Panc1 (cell line): ENCODE measurements at regions not wholly inside any gene's neighbourhood (a gene's known extent, or its start where the extent isn't known, plus 50 kb on each side); places are given as distances from the start of the nearest gene placed in this dataset.

Experiments used
- ATAC-seq: fragments of 200-7000 bp; cut with Tn5 transposase; 2 replicates; pipeline ENCODE4 v1.9.1; 2020; ENCODE audit warnings: mild to moderate bottlenecking, moderate library complexity
- BruUV-seq: library from RNA; stranded (reverse); fragments of 400-500 nt; replicated peaks from 2 replicates; lab custom pipeline; 2021; lab: Mats Ljungman, UMichigan
- CTCF ChIA-PET: fragments of 300-600 bp; sonication (Branson Sonifier 250); formaldehyde crosslinking; loops from one replicate; lab custom pipeline; 2022; ENCODE audit warnings: antibody characterized with exemption; lab: Charles Lee
- POLR2A ChIA-PET: fragments of 300-600 bp; sonication (Branson Sonifier 250); formaldehyde crosslinking; loops from one replicate; lab custom pipeline; 2022; ENCODE audit warnings: antibody characterized with exemption; lab: Charles Lee
- DNase-seq: peaks from one replicate; pipeline ENCODE4 v3.0.0-alpha.2; 2010; ENCODE audit warnings: low read depth, low spot score
- H3K27ac ChIP-seq: 2 replicates; pipeline ENCODE4 v1.5.1; 2011; ENCODE audit warnings: mild to moderate bottlenecking, low read length, inconsistent platforms
- H3K27me3 ChIP-seq: fragments of 200-500 bp; sonication (Bioruptor generic); 2 replicates; pipeline ENCODE4 v1.6.0; 2014; ENCODE audit warnings: low read length, inconsistent platforms; ENCODE audit not compliant: control insufficient read depth, insufficient read depth
- H3K36me3 ChIP-seq: fragments of 200-500 bp; sonication (Bioruptor generic); 2 replicates; pipeline ENCODE4 v1.5.1; 2014; ENCODE audit warnings: inconsistent platforms, mild to moderate bottlenecking, low read length, moderate library complexity; ENCODE audit not compliant: control insufficient read depth, insufficient read depth
- H3K4me1 ChIP-seq: 2 replicates; pipeline ENCODE4 v1.5.1; 2011; ENCODE audit warnings: inconsistent platforms, mild to moderate bottlenecking, low read length, moderate library complexity; ENCODE audit not compliant: control insufficient read depth, insufficient read depth
- H3K4me3 ChIP-seq, 2 experiments: 2 replicates each; pipeline ENCODE4 v1.5.1; 2011 to 2012; ENCODE audit warnings: low read depth in 2 of 2, low read length in 2 of 2, mild to moderate bottlenecking in 2 of 2, inconsistent platforms in 1 of 2, moderate library complexity in 1 of 2
- H3K9me3 ChIP-seq: fragments of 200-500 bp; sonication (Bioruptor generic); 2 replicates; pipeline ENCODE4 v1.5.1; 2014; ENCODE audit warnings: low read depth, mild to moderate bottlenecking, inconsistent platforms, low read length, moderate library complexity; ENCODE audit not compliant: control insufficient read depth, insufficient read depth
- CTCF ChIP-seq: fragments of 450-650 bp; IDR thresholded peaks from 2 replicates; pipeline ENCODE4 v1.5.1; 2017; ENCODE audit warnings: mild to moderate bottlenecking
- POLR2AphosphoS5 ChIP-seq: IDR thresholded peaks from 2 replicates; pipeline ENCODE4 v1.6.1; 2012; ENCODE audit warnings: mild to moderate bottlenecking, low read depth, low read length, moderate library complexity
- REST ChIP-seq, 2 experiments: IDR thresholded peaks; 2 replicates each; pipeline ENCODE4 v1.6.1; 2011 to 2012; ENCODE audit warnings: low read depth in 2 of 2, control low read depth in 1 of 2, low read length in 1 of 2, mild to moderate bottlenecking in 1 of 2, moderate library complexity in 1 of 2; ENCODE audit not compliant: insufficient read depth in 1 of 2
- SIN3A ChIP-seq: IDR thresholded peaks from 2 replicates; pipeline ENCODE4 v1.6.1; 2012; ENCODE audit warnings: low read depth, mild to moderate bottlenecking, low read length, moderate library complexity, borderline replicate concordance; ENCODE audit not compliant: insufficient read depth
- TCF7L2 ChIP-seq: IDR thresholded peaks from 2 replicates; pipeline ENCODE4 v1.6.1; 2011; ENCODE audit warnings: mild to moderate bottlenecking, low read depth, low read length, inconsistent platforms
- in situ Hi-C: cut with HindIII; loops from 2 replicates; pipeline ENCODE4 v1.10.0; 2016; ENCODE audit warnings: low sequenced_read_pairs, low pct_unique_long_range_greater_than_20kb
- intact Hi-C: fragments of 100-400 bp; cut with micrococcal nuclease; formaldehyde crosslinking; loops from one replicate; pipeline ENCODE4 v1.10.0; 2022; ENCODE audit not compliant: unreplicated experiment

- no TSS peak for BruUV-seq
- no peaks in the 10 kb centered on the region for H3K36me3 ChIP-seq
- ATAC-seq (no peak), DNase-seq (no peak)
- H3K4me3 ChIP-seq, result no peak overlapping the region
- H3K4me1 ChIP-seq, result no peaks in the 10 kb centered on the region
- in situ Hi-C loops (no loop called here), intact Hi-C loops (no loop called here)
- peak overlapping the region; percentile 25; the same call in 1 of the 2 replicates for H3K27ac ChIP-seq
- H3K27me3 ChIP-seq, result no peaks in the 10 kb centered on the region
- CTCF ChIA-PET, result no interaction called here
- TF ChIP-seq POLR2AphosphoS5, result no peak
- TF ChIP-seq REST (IDR thresholded peaks at IDR 0.05; ENCODE audit: insufficient read depth in 1 of 2, low read depth in 2 of 2, low read length in 1 of 2), result no peak
- TF ChIP-seq SIN3A, result no peak
- TF ChIP-seq TCF7L2, result 0 out of 2 replicates have a peak, but pooled peaks have one; percentile 15
- H3K9me3 ChIP-seq, result peaks cover 4% of the 10 kb centered on the region; the same call in 1 of the 2 replicates
- POLR2A ChIA-PET, result no interaction called here
These were observed 565.5 kb downstream of the ZNF608 start for GRCh38 chr5:124180875-124181461.

GRCh38 chr5:124180299-124180874 is 566.1 kb downstream of the ZNF608 start:
- DNase-seq, result no peak
- Histone ChIP-seq H3K27ac (peak overlapping the region; percentile 9; the same call in 1 of the 2 replicates), H3K9me3 (peaks cover 4% of the 10 kb centered on the region; the same call in 1 of the 2 replicates), H3K4me1 (no peaks in the 10 kb centered on the region), H3K36me3 (no peaks in the 10 kb centered on the region), H3K4me3 (no peak overlapping the region), H3K27me3 (no peaks in the 10 kb centered on the region)
- no peak for TF ChIP-seq CTCF
- TF ChIP-seq REST (IDR thresholded peaks at IDR 0.05; ENCODE audit: insufficient read depth in 1 of 2, low read depth in 2 of 2, low read length in 1 of 2), result no peak
- no peak for TF ChIP-seq TCF7L2
- in situ Hi-C loops, result no loop called here
- no TSS peak for BruUV-seq
- CTCF ChIA-PET, result no interaction called here
- POLR2A ChIA-PET, result interaction anchor here (0.6 kb wide), 1 partner anchor 552 kb away, joined by 3 read pairs; no protein-coding TSS in a partner anchor
- ATAC-seq, result no peak
- intact Hi-C loops, result no loop called here
